Breast epithelium (tissue), 4 donors: ENCODE measurements at regions not wholly inside any gene's neighbourhood (a gene's known extent, or its start where the extent isn't known, plus 50 kb on each side); places are given as distances from the start of the nearest gene placed in this dataset.

Experiments
- DNase-seq, 2 donors: peaks; one replicate each; pipeline ENCODE4 v3.0.0-alpha.2; 2019; ENCODE audit warnings: low spot score in 2 of 2
- H3K27ac ChIP-seq, 2 donors: fragments of 200-600 bp; sonication (generic) in 1 of 2; one replicate each; pipeline ENCODE4 v1.5.1; 2016 to 2019; ENCODE audit warnings: mild to moderate bottlenecking in 1 of 2
- H3K27me3 ChIP-seq, 2 donors: fragments of 200-600 bp; sonication (generic) in 1 of 2; one replicate each; pipeline versions ENCODE4 v1.5.1 to v1.6.0; 2017 to 2019; ENCODE audit warnings: control low read depth in 1 of 2, mild to moderate bottlenecking in 1 of 2
- H3K36me3 ChIP-seq: fragments of 200-600 bp; one replicate; pipeline ENCODE4 v1.5.1; 2019
- H3K4me1 ChIP-seq, 2 donors: fragments of 200-600 bp; sonication (generic); one replicate each; pipeline ENCODE4 v1.5.1; 2016 to 2019; ENCODE audit warnings: control low read depth in 1 of 2
- H3K4me3 ChIP-seq, 3 donors: fragments of 200-600 bp; sonication (generic); 1 replicate in 2 of 3; 2 replicates in 1 of 3; pipeline ENCODE4 v1.5.1; 2016 to 2019; ENCODE audit warnings: mild to moderate bottlenecking in 3 of 3, moderate library complexity in 2 of 3
- H3K9me3 ChIP-seq, 2 donors: fragments of 200-600 bp; sonication (generic) in 1 of 2; one replicate each; pipeline ENCODE4 v1.5.1; 2016 to 2019; ENCODE audit warnings: control low read depth in 1 of 2
- CTCF ChIP-seq, 3 donors: fragments of 450-650 bp; IDR thresholded peaks; one replicate each; pipeline ENCODE4 v1.5.1; 2016 to 2017; ENCODE audit warnings: antibody characterized with exemption in 3 of 3, mild to moderate bottlenecking in 3 of 3, moderate library complexity in 3 of 3
- POLR2A ChIP-seq: fragments of 450-650 bp; IDR thresholded peaks from one replicate; pipeline ENCODE4 v1.6.1; 2016; ENCODE audit warnings: antibody characterized with exemption, mild to moderate bottlenecking, moderate library complexity
- POLR2AphosphoS5 ChIP-seq, 3 donors: sonication (generic); formaldehyde crosslinking; IDR thresholded peaks; one replicate each; pipeline ENCODE4 v1.6.1; 2017; ENCODE audit warnings: antibody characterized with exemption in 3 of 3
- intact Hi-C: fragments of 100-400 bp; cut with DNase I; formaldehyde crosslinking; loops from one replicate; pipeline ENCODE4 v1.15.1; 2023; ENCODE audit warnings: low total_unique reads

GRCh38 chr11:70716216-70716615 is 317.9 kb downstream of the CTTN start:
- TF ChIP-seq CTCF (IDR thresholded peaks at IDR 0.05) = no peak
- TF ChIP-seq POLR2A = no peak
- no peak for TF ChIP-seq POLR2AphosphoS5 (IDR thresholded peaks at IDR 0.05)
- Histone ChIP-seq H3K9me3 (no peaks in the 10 kb centered on the region), H3K27ac (no peak overlapping the region), H3K27me3 (peaks cover 0 to 17% of the 10 kb centered on the region in 2 donors), H3K36me3 (no peaks in the 10 kb centered on the region), H3K4me3 (no peak overlapping the region), H3K4me1 (no peaks in the 10 kb centered on the region)
- intact Hi-C loops = no loop called here
- no peak for DNase-seq

GRCh38 chr11:70716986-70717775 is 318.9 kb downstream of the CTTN start:
- TF ChIP-seq POLR2AphosphoS5 (IDR thresholded peaks at IDR 0.05) = no peak
- TF ChIP-seq POLR2A = no peak
- TF ChIP-seq CTCF (IDR thresholded peaks at IDR 0.05) = no peak
- DNase-seq = no peak
- H3K4me1 ChIP-seq = no peaks in the 10 kb centered on the region
- H3K36me3 ChIP-seq = no peaks in the 10 kb centered on the region
- H3K27me3 ChIP-seq = peaks cover 0 to 17% of the 10 kb centered on the region in 2 donors
- H3K4me3 ChIP-seq = no peak overlapping the region
- no peak overlapping the region for H3K27ac ChIP-seq
- no peaks in the 10 kb centered on the region for H3K9me3 ChIP-seq
- intact Hi-C loops = no loop called here

GRCh38 chr11:70717936-70718595 is 319.7 kb downstream of the CTTN start:
- Histone ChIP-seq H3K27ac (no peak overlapping the region), H3K27me3 (peaks cover 0 to 10% of the 10 kb centered on the region in 2 donors), H3K36me3 (no peaks in the 10 kb centered on the region), H3K4me1 (no peaks in the 10 kb centered on the region), H3K4me3 (no peak overlapping the region), H3K9me3 (no peaks in the 10 kb centered on the region)
- intact Hi-C loops = no loop called here
- no peak for TF ChIP-seq POLR2AphosphoS5 (IDR thresholded peaks at IDR 0.05)
- TF ChIP-seq CTCF (IDR thresholded peaks at IDR 0.05) = no peak
- no peak for TF ChIP-seq POLR2A
- no peak for DNase-seq

GRCh38 chr11:70719516-70719915 is 321.2 kb downstream of the CTTN start:
- Histone ChIP-seq H3K4me3 (no peak overlapping the region), H3K36me3 (no peaks in the 10 kb centered on the region), H3K27ac (no peak overlapping the region), H3K27me3 (peaks cover 0 to 6% of the 10 kb centered on the region in 2 donors), H3K4me1 (no peaks in the 10 kb centered on the region), H3K9me3 (no peaks in the 10 kb centered on the region)
- DNase-seq = no peak
- TF ChIP-seq POLR2AphosphoS5 (IDR thresholded peaks at IDR 0.05) (no peak), CTCF (IDR thresholded peaks at IDR 0.05) (no peak), POLR2A (no peak)
- intact Hi-C loops = no loop called here

- Histone ChIP-seq H3K27me3 (peaks cover 0 to 6% of the 10 kb centered on the region in 2 donors), H3K36me3 (no peaks in the 10 kb centered on the region), H3K4me3 (no peak overlapping the region), H3K4me1 (no peaks in the 10 kb centered on the region), H3K9me3 (no peaks in the 10 kb centered on the region), H3K27ac (no peak overlapping the region)
- intact Hi-C loops = no loop called here
- DNase-seq = no peak
- TF ChIP-seq POLR2AphosphoS5 (IDR thresholded peaks at IDR 0.05) (no peak), CTCF (IDR thresholded peaks at IDR 0.05) (no peak), POLR2A (no peak)
Observed at GRCh38 chr11:70720281-70720680, 322.0 kb downstream of the CTTN start.
